Activated naive CD8-positive, alpha-beta T cell treated with anti-CD3 and anti-CD28 coated beads, Interleukin-2, amount 50 U/mL, for 24 hours (primary cell): ENCODE measurements at regions not wholly inside any gene's neighbourhood (a gene's known extent, or its start where the extent isn't known, plus 50 kb on each side); places are given as distances from the start of the nearest gene placed in this dataset.
A peak's percentile ranks its signal among the peaks of the same experiment; 100 is the strongest.
"Not testable (repeated sequence)": the region's sequence is repeated elsewhere in the genome, so short reads cannot be mapped to it uniquely, and the experiment has no call there.

Experiments used
- ATAC-seq: fragments of 150-1000 bp; cut with Tn5 transposase; one replicate; pipeline ENCODE4 v1.10.0; 2021
- DNase-seq: peaks from one replicate; pipeline ENCODE4 v3.0.0; 2021
- H3K27ac Mint-ChIP-seq: one replicate; pipeline ENCODE4 v1.8.0; 2021; ENCODE audit warnings: mild to moderate bottlenecking, mixed read lengths
- H3K27me3 Mint-ChIP-seq: one replicate; pipeline ENCODE4 v1.8.0; 2021; ENCODE audit warnings: mixed read lengths
- H3K36me3 Mint-ChIP-seq: one replicate; pipeline ENCODE4 v1.8.0; 2021; ENCODE audit warnings: low read depth, mixed read lengths
- H3K4me1 Mint-ChIP-seq: one replicate; pipeline ENCODE4 v1.8.0; 2021; ENCODE audit warnings: mixed read lengths
- H3K4me3 Mint-ChIP-seq: one replicate; pipeline ENCODE4 v1.8.0; 2021; ENCODE audit warnings: mild to moderate bottlenecking, moderate library complexity, mixed read lengths
- H3K9me3 Mint-ChIP-seq: one replicate; pipeline ENCODE4 v1.8.0; 2021; ENCODE audit warnings: mixed read lengths

GRCh38 chr2:7119132-7119835 lies 202.1 kb downstream of the RNF144A start:
- H3K4me1 Mint-ChIP-seq = no peaks in the 10 kb centered on the region
- peaks cover 3% of the 10 kb centered on the region for H3K36me3 Mint-ChIP-seq
- H3K9me3 Mint-ChIP-seq = no peaks in the 10 kb centered on the region
- no peaks in the 10 kb centered on the region for H3K27me3 Mint-ChIP-seq
- DNase-seq = peak; percentile 18
- no peak overlapping the region for H3K4me3 Mint-ChIP-seq
- no peak for ATAC-seq
- no peak overlapping the region for H3K27ac Mint-ChIP-seq

- no peak for DNase-seq
- Mint-ChIP-seq H3K4me1 (no peaks in the 10 kb centered on the region), H3K27ac (no peak overlapping the region), H3K36me3 (no peaks in the 10 kb centered on the region), H3K27me3 (no peaks in the 10 kb centered on the region), H3K9me3 (no peaks in the 10 kb centered on the region), H3K4me3 (no peak overlapping the region)
- ATAC-seq = no peak
These were observed 204.6 kb downstream of the RNF144A start for GRCh38 chr2:7121851-7122250.

- Mint-ChIP-seq H3K4me3 (no peak overlapping the region), H3K27ac (no peak overlapping the region), H3K4me1 (no peaks in the 10 kb centered on the region), H3K27me3 (no peaks in the 10 kb centered on the region), H3K9me3 (no peaks in the 10 kb centered on the region), H3K36me3 (no peaks in the 10 kb centered on the region)
- ATAC-seq (no peak), DNase-seq (no peak)
These were observed 209.9 kb downstream of the RNF144A start for GRCh38 chr2:7127156-7127555.

GRCh38 chr2:7127687-7128086 lies 210.5 kb downstream of the RNF144A start:
- Mint-ChIP-seq H3K27me3 (no peaks in the 10 kb centered on the region), H3K36me3 (no peaks in the 10 kb centered on the region), H3K4me3 (no peak overlapping the region), H3K9me3 (no peaks in the 10 kb centered on the region), H3K4me1 (no peaks in the 10 kb centered on the region), H3K27ac (no peak overlapping the region)
- ATAC-seq (no peak), DNase-seq (no peak)

- no peaks in the 10 kb centered on the region for H3K27me3 Mint-ChIP-seq
- ATAC-seq (no peak), DNase-seq (no peak)
- H3K27ac Mint-ChIP-seq = no peak overlapping the region
- H3K4me1 Mint-ChIP-seq = no peaks in the 10 kb centered on the region
- no peaks in the 10 kb centered on the region for H3K36me3 Mint-ChIP-seq
- H3K4me3 Mint-ChIP-seq = no peak overlapping the region
- no peaks in the 10 kb centered on the region for H3K9me3 Mint-ChIP-seq
These were observed 214.0 kb downstream of the RNF144A start for GRCh38 chr2:7131261-7131660.

GRCh38 chr2:7132753-7133152 lies 215.5 kb downstream of the RNF144A start:
- Mint-ChIP-seq H3K9me3 (no peaks in the 10 kb centered on the region), H3K4me1 (no peaks in the 10 kb centered on the region), H3K27ac (no peak overlapping the region), H3K36me3 (no peaks in the 10 kb centered on the region), H3K4me3 (no peak overlapping the region), H3K27me3 (no peaks in the 10 kb centered on the region)
- ATAC-seq = no peak
- DNase-seq = no peak

GRCh38 chr2:7133521-7133920 lies 216.3 kb downstream of the RNF144A start:
- Mint-ChIP-seq H3K27ac (no peak overlapping the region), H3K9me3 (no peaks in the 10 kb centered on the region), H3K36me3 (no peaks in the 10 kb centered on the region), H3K27me3 (no peaks in the 10 kb centered on the region), H3K4me3 (no peak overlapping the region), H3K4me1 (no peaks in the 10 kb centered on the region)
- DNase-seq = no peak
- ATAC-seq = no peak

GRCh38 chr2:7140306-7140705 lies 223.1 kb downstream of the RNF144A start:
- Mint-ChIP-seq H3K27ac (no peak overlapping the region), H3K36me3 (no peaks in the 10 kb centered on the region), H3K9me3 (peaks cover 13% of the 10 kb centered on the region), H3K4me3 (no peak overlapping the region), H3K4me1 (no peaks in the 10 kb centered on the region), H3K27me3 (no peaks in the 10 kb centered on the region)
- no peak for DNase-seq
- ATAC-seq = no peak

- no peaks in the 10 kb centered on the region for H3K27me3 Mint-ChIP-seq
- ATAC-seq (no peak), DNase-seq (no peak)
- H3K4me1 Mint-ChIP-seq = no peaks in the 10 kb centered on the region
- peaks cover 11% of the 10 kb centered on the region for H3K9me3 Mint-ChIP-seq
- no peak overlapping the region for H3K27ac Mint-ChIP-seq
- H3K4me3 Mint-ChIP-seq = no peak overlapping the region
- peaks cover 7% of the 10 kb centered on the region for H3K36me3 Mint-ChIP-seq
These were observed 228.5 kb downstream of the RNF144A start for GRCh38 chr2:7145707-7146106.

GRCh38 chr2:7146151-7146550 lies 228.9 kb downstream of the RNF144A start:
- Mint-ChIP-seq H3K36me3 (peaks cover 9% of the 10 kb centered on the region), H3K27ac (no peak overlapping the region), H3K9me3 (peaks cover 10% of the 10 kb centered on the region), H3K4me3 (no peak overlapping the region), H3K27me3 (no peaks in the 10 kb centered on the region), H3K4me1 (no peaks in the 10 kb centered on the region)
- DNase-seq (no peak), ATAC-seq (no peak)

GRCh38 chr2:7154656-7155055 lies 237.4 kb downstream of the RNF144A start:
- Mint-ChIP-seq H3K36me3 (peaks cover 12% of the 10 kb centered on the region), H3K9me3 (peaks cover 28% of the 10 kb centered on the region), H3K27me3 (no peaks in the 10 kb centered on the region), H3K4me1 (no peaks in the 10 kb centered on the region), H3K27ac (no peak overlapping the region), H3K4me3 (no peak overlapping the region)
- DNase-seq (no peak), ATAC-seq (no peak)

GRCh38 chr2:7161501-7161900 lies 244.3 kb downstream of the RNF144A start:
- DNase-seq (no peak), ATAC-seq (no peak)
- Mint-ChIP-seq H3K4me3 (no peak overlapping the region), H3K27me3 (no peaks in the 10 kb centered on the region), H3K36me3 (no peaks in the 10 kb centered on the region), H3K27ac (no peak overlapping the region), H3K9me3 (no peaks in the 10 kb centered on the region), H3K4me1 (no peaks in the 10 kb centered on the region)

- no peaks in the 10 kb centered on the region for H3K27me3 Mint-ChIP-seq
- H3K4me3 Mint-ChIP-seq = no peak overlapping the region
- H3K9me3 Mint-ChIP-seq = no peaks in the 10 kb centered on the region
- ATAC-seq (no peak), DNase-seq (no peak)
- H3K4me1 Mint-ChIP-seq = no peaks in the 10 kb centered on the region
- no peaks in the 10 kb centered on the region for H3K36me3 Mint-ChIP-seq
- no peak overlapping the region for H3K27ac Mint-ChIP-seq
These were observed 248.5 kb downstream of the RNF144A start for GRCh38 chr2:7165736-7166135.

- H3K27ac Mint-ChIP-seq = no peak overlapping the region
- DNase-seq (no peak), ATAC-seq (no peak)
- no peaks in the 10 kb centered on the region for H3K36me3 Mint-ChIP-seq
- H3K27me3 Mint-ChIP-seq = no peaks in the 10 kb centered on the region
- H3K4me1 Mint-ChIP-seq = no peaks in the 10 kb centered on the region
- no peaks in the 10 kb centered on the region for H3K9me3 Mint-ChIP-seq
- H3K4me3 Mint-ChIP-seq = no peak overlapping the region
These were observed 250.7 kb downstream of the RNF144A start for GRCh38 chr2:7167801-7168411.

GRCh38 chr2:7169593-7169992 lies 252.4 kb downstream of the RNF144A start:
- Mint-ChIP-seq H3K27ac (no peak overlapping the region), H3K27me3 (no peaks in the 10 kb centered on the region), H3K36me3 (no peaks in the 10 kb centered on the region), H3K4me1 (no peaks in the 10 kb centered on the region), H3K4me3 (no peak overlapping the region), H3K9me3 (no peaks in the 10 kb centered on the region)
- DNase-seq (no peak), ATAC-seq (no peak)

- not testable (repeated sequence) for H3K4me1 Mint-ChIP-seq, H3K27ac Mint-ChIP-seq, H3K36me3 Mint-ChIP-seq, ATAC-seq, H3K4me3 Mint-ChIP-seq, H3K9me3 Mint-ChIP-seq, DNase-seq, H3K27me3 Mint-ChIP-seq
These were observed 261.8 kb downstream of the RNF144A start for GRCh38 chr2:7178996-7179395.
